Colonic mucosa (tissue), 4 donors: ENCODE measurements at regions not wholly inside any gene's neighbourhood (a gene's known extent, or its start where the extent isn't known, plus 50 kb on each side); places are given as distances from the start of the nearest gene placed in this dataset.

Experiments used
- DNase-seq: peaks from one replicate; pipeline ENCODE4 v3.0.0-alpha.2; 2020
- H3K27ac ChIP-seq: fragments of 200-600 bp; one replicate; pipeline ENCODE4 v1.8.0; 2021
- H3K27me3 ChIP-seq: fragments of 200-600 bp; one replicate; pipeline ENCODE4 v1.8.0; 2021
- H3K36me3 ChIP-seq: fragments of 200-600 bp; one replicate; pipeline ENCODE4 v1.8.0; 2021
- H3K4me1 ChIP-seq: fragments of 200-600 bp; one replicate; pipeline ENCODE4 v1.8.0; 2021; ENCODE audit warnings: mild to moderate bottlenecking
- H3K4me3 ChIP-seq: fragments of 200-600 bp; one replicate; pipeline ENCODE4 v1.8.0; 2021
- H3K9ac ChIP-seq, 2 donors: one replicate each; pipeline ENCODE4 v1.7.0; 2013; ENCODE audit warnings: control low read depth in 2 of 2, low read depth in 2 of 2, low read length in 2 of 2
- H3K9me3 ChIP-seq: fragments of 200-600 bp; one replicate; pipeline ENCODE4 v1.8.0; 2021
- intact Hi-C: fragments of 100-400 bp; cut with DNase I; formaldehyde crosslinking; loops from one replicate; pipeline ENCODE4 v1.14.1; 2022
- TF ChIP-seq, protein P1 (sequence below): fragments of 200-600 bp; IDR thresholded peaks from one replicate; pipeline ENCODE4 v1.8.0; 2022; ENCODE audit warnings: antibody characterized with exemption, mild to moderate bottlenecking
- donor health status: healthy.
- donor health status: DM: no; HTN: no; CAD: no.
- donor health status: DM: no; HTN: no; CAD: no.

GRCh38 chr13:54879036-54879435 lies 1850.4 kb downstream of the OLFM4 start:
- Histone ChIP-seq H3K4me3 (no peak overlapping the region), H3K27me3 (no peaks in the 10 kb centered on the region), H3K9ac (no peak overlapping the region), H3K27ac (no peak overlapping the region), H3K9me3 (no peaks in the 10 kb centered on the region), H3K36me3 (no peaks in the 10 kb centered on the region), H3K4me1 (no peaks in the 10 kb centered on the region)
- TF ChIP-seq, protein P1, sequence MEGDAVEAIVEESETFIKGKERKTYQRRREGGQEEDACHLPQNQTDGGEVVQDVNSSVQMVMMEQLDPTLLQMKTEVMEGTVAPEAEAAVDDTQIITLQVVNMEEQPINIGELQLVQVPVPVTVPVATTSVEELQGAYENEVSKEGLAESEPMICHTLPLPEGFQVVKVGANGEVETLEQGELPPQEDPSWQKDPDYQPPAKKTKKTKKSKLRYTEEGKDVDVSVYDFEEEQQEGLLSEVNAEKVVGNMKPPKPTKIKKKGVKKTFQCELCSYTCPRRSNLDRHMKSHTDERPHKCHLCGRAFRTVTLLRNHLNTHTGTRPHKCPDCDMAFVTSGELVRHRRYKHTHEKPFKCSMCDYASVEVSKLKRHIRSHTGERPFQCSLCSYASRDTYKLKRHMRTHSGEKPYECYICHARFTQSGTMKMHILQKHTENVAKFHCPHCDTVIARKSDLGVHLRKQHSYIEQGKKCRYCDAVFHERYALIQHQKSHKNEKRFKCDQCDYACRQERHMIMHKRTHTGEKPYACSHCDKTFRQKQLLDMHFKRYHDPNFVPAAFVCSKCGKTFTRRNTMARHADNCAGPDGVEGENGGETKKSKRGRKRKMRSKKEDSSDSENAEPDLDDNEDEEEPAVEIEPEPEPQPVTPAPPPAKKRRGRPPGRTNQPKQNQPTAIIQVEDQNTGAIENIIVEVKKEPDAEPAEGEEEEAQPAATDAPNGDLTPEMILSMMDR = no peak
- intact Hi-C loops = no loop called here
- DNase-seq = no peak

DNA sequence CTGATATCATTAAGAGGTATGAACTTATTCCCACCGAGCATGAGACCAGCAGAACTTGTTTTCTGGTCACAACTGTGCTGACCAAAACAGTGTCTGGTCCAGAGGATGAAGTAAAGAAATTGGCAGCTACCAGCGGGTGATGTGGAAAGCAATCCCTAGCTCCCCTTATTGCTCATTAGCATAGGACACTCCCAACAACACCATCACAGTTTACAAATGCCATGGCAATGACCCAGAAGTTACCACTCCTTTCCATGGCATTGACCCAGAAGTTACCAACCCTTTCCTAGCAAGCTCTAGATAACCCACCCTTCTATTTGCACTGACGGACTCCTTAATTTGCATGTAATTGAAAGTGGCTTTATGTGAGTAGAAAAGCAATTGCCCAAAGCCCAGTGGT lies 1856.1 kb downstream of the OLFM4 start:
- intact Hi-C loops = no loop called here
- Histone ChIP-seq H3K27ac (no peak overlapping the region), H3K27me3 (no peaks in the 10 kb centered on the region), H3K9me3 (no peaks in the 10 kb centered on the region), H3K4me1 (no peaks in the 10 kb centered on the region), H3K9ac (no peak overlapping the region), H3K36me3 (no peaks in the 10 kb centered on the region), H3K4me3 (no peak overlapping the region)
- TF ChIP-seq, protein P1 = no peak
- DNase-seq = no peak

- Histone ChIP-seq H3K9ac (no peak overlapping the region), H3K27me3 (no peaks in the 10 kb centered on the region), H3K36me3 (no peaks in the 10 kb centered on the region), H3K4me3 (no peak overlapping the region), H3K9me3 (no peaks in the 10 kb centered on the region), H3K4me1 (no peaks in the 10 kb centered on the region), H3K27ac (no peak overlapping the region)
- DNase-seq = no peak
- TF ChIP-seq, protein P1 = no peak
- intact Hi-C loops = no loop called here
Observed at GRCh38 chr13:54890976-54891375, 1862.4 kb downstream of the OLFM4 start.

DNA sequence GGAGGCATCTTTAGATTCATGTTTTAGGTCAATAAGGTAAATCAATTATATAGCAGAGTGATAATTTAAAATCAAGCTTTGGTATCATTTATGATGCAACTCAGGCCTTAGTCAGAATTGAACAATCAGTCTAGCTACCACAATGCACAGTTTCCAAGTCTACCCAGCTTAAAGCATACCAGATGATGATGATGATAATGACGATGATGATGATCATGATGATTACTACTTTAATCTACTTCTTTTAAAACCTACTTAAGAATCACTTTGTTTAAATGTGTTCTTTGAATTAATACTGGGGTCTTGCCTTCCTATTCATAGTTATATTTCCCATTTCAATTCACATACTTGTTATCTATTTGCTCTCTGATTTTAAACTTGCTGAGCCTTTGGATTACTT lies 1872.7 kb downstream of the OLFM4 start:
- Histone ChIP-seq H3K4me1 (no peaks in the 10 kb centered on the region), H3K4me3 (no peak overlapping the region), H3K36me3 (no peaks in the 10 kb centered on the region), H3K27ac (no peak overlapping the region), H3K9ac (no peak overlapping the region), H3K27me3 (no peaks in the 10 kb centered on the region), H3K9me3 (no peaks in the 10 kb centered on the region)
- DNase-seq = no peak
- intact Hi-C loops = no loop called here
- TF ChIP-seq, protein P1 = no peak

DNA sequence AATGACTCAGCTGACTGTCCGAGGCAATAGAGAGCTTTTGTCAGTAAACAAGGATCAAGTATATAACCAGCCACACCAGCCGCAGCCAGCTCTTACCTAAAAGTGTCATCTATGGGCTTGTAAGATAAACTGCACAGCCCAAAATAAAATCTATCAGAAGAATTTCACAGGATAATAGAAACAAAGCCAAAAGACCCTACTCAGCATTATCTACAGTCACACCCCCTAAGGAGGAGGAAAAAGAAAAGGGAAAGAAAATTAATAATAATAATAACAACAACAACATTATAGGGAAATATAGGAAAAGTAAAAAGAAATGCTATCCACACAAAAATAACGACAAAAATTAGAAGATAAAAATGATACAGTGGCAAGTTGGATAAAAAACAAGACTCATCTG lies 1883.8 kb downstream of the OLFM4 start:
- H3K36me3 ChIP-seq = no peaks in the 10 kb centered on the region
- intact Hi-C loops = no loop called here
- H3K9ac ChIP-seq = no peak overlapping the region
- no peak for DNase-seq
- no peak overlapping the region for H3K4me3 ChIP-seq
- no peaks in the 10 kb centered on the region for H3K9me3 ChIP-seq
- TF ChIP-seq, protein P1 = no peak
- H3K27ac ChIP-seq = no peak overlapping the region
- no peaks in the 10 kb centered on the region for H3K27me3 ChIP-seq
- H3K4me1 ChIP-seq = no peaks in the 10 kb centered on the region

- H3K9me3 ChIP-seq = no peaks in the 10 kb centered on the region
- H3K4me1 ChIP-seq = no peaks in the 10 kb centered on the region
- TF ChIP-seq, protein P1 = no peak
- no peaks in the 10 kb centered on the region for H3K36me3 ChIP-seq
- no peak overlapping the region for H3K9ac ChIP-seq
- no peaks in the 10 kb centered on the region for H3K27me3 ChIP-seq
- intact Hi-C loops = no loop called here
- no peak overlapping the region for H3K4me3 ChIP-seq
- no peak overlapping the region for H3K27ac ChIP-seq
- DNase-seq = no peak
Observed at GRCh38 chr13:54913668-54914067, 1885.1 kb downstream of the OLFM4 start.
